ENCODE measurements at regions not wholly inside any gene's neighbourhood (a gene's known extent, or its start where the extent isn't known, plus 50 kb on each side); places are given as distances from the start of the nearest gene placed in this dataset.

- H3K4me1 ChIP-seq (ENCODE audit: insufficient read depth, low read length) = peaks cover 5% of the 10 kb centered on the region; the same call in 1 of the 2 replicates
- no peaks in the 10 kb centered on the region for H3K27me3 ChIP-seq (ENCODE audit: insufficient read depth, low read length)
- no peak overlapping the region for H3K27ac ChIP-seq (ENCODE audit: low read length)
- no peak overlapping the region for H3K4me3 ChIP-seq (ENCODE audit: low read length)
- H3K9me3 ChIP-seq (ENCODE audit: insufficient read depth, low read depth, low read length) = no peaks in the 10 kb centered on the region
- H3K9ac ChIP-seq (ENCODE audit: low read depth, low read length) = no peak overlapping the region
- H3K36me3 ChIP-seq (ENCODE audit: insufficient read depth, low read depth, low read length) = no peaks in the 10 kb centered on the region
Measured at GRCh38 chr10:3689871-3690510, 95.0 kb downstream of the KLF6 start.

DNA sequence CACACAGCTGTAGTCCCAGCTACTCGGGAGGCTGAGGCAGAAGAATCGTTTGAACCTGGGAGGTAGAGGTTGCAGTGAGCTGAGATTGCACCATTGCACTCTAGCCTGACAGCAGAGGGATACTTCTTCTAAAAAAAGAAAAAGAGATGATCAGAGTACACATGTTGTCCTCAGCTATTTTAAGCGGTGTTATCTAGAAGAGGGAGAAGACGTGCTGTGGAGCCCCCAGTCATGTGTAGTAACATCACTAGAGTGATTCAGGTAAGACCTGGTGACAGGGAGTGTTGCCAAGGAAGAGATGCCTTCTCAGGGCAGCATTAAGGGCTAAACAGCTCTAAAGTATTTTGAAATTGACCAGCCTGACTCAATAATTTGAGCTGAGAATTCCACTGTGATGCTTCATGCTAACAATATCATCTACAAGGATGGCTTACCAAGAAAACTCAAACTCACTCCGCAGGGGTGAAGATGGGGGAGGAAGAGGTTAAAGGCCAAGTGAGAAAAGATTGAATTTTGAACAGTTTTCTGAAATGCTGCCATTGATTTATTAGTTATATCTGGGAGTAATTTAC is 97.4 kb downstream of the KLF6 start:
- Histone ChIP-seq H3K4me3 (ENCODE audit: low read length) (no peak overlapping the region), H3K9me3 (ENCODE audit: insufficient read depth, low read depth, low read length) (no peaks in the 10 kb centered on the region), H3K4me1 (ENCODE audit: insufficient read depth, low read length) (no peaks in the 10 kb centered on the region), H3K27me3 (ENCODE audit: insufficient read depth, low read length) (no peaks in the 10 kb centered on the region), H3K27ac (ENCODE audit: low read length) (no peak overlapping the region), H3K36me3 (ENCODE audit: insufficient read depth, low read depth, low read length) (no peaks in the 10 kb centered on the region), H3K9ac (ENCODE audit: low read depth, low read length) (no peak overlapping the region)

- H3K4me3 ChIP-seq (ENCODE audit: low read length) = no peak overlapping the region
- H3K9ac ChIP-seq (ENCODE audit: low read depth, low read length) = no peak overlapping the region
- H3K27ac ChIP-seq (ENCODE audit: low read length) = no peak overlapping the region
- H3K9me3 ChIP-seq (ENCODE audit: insufficient read depth, low read depth, low read length) = no peaks in the 10 kb centered on the region
- H3K27me3 ChIP-seq (ENCODE audit: insufficient read depth, low read length) = no peaks in the 10 kb centered on the region
- no peaks in the 10 kb centered on the region for H3K36me3 ChIP-seq (ENCODE audit: insufficient read depth, low read depth, low read length)
- no peaks in the 10 kb centered on the region for H3K4me1 ChIP-seq (ENCODE audit: insufficient read depth, low read length)
Measured at GRCh38 chr10:3685384-3685783, 99.6 kb downstream of the KLF6 start.

- Histone ChIP-seq H3K9ac (ENCODE audit: low read depth, low read length) (no peak overlapping the region), H3K9me3 (ENCODE audit: insufficient read depth, low read depth, low read length) (no peaks in the 10 kb centered on the region), H3K27me3 (ENCODE audit: insufficient read depth, low read length) (no peaks in the 10 kb centered on the region), H3K4me3 (ENCODE audit: low read length) (no peak overlapping the region), H3K4me1 (ENCODE audit: insufficient read depth, low read length) (no peaks in the 10 kb centered on the region), H3K36me3 (ENCODE audit: insufficient read depth, low read depth, low read length) (no peaks in the 10 kb centered on the region), H3K27ac (ENCODE audit: low read length) (no peak overlapping the region)
Measured at GRCh38 chr10:3684891-3685290, 100.1 kb downstream of the KLF6 start.

- H3K9me3 ChIP-seq (ENCODE audit: insufficient read depth, low read depth, low read length) = no peaks in the 10 kb centered on the region
- H3K4me1 ChIP-seq (ENCODE audit: insufficient read depth, low read length) = no peaks in the 10 kb centered on the region
- H3K4me3 ChIP-seq (ENCODE audit: low read length) = no peak overlapping the region
Measured at GRCh38 chr10:3683560-3683959, 101.4 kb downstream of the KLF6 start.

DNA sequence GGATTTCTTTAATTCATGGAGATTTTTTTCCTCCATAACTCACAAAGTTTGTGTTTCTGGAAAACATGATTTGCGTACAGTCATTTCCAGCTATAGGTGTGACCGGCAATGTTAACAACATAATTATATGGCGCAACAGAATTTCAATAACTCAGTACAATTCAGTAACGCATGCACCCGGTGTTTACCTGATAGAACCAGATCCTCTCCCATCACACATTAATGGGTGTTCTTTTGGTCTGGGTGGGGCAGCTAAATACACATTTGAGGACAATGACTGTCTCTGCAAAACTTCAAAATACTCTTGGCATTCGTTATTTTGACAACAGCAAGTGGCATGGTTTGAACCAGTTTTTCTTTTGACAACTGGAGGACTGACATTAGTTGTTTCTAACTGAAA is 102.3 kb downstream of the KLF6 start:
- Histone ChIP-seq H3K4me3 (ENCODE audit: low read length) (no peak overlapping the region), H3K27ac (ENCODE audit: low read length) (no peak overlapping the region), H3K36me3 (ENCODE audit: insufficient read depth, low read depth, low read length) (no peaks in the 10 kb centered on the region), H3K9ac (ENCODE audit: low read depth, low read length) (no peak overlapping the region), H3K9me3 (ENCODE audit: insufficient read depth, low read depth, low read length) (no peaks in the 10 kb centered on the region), H3K4me1 (ENCODE audit: insufficient read depth, low read length) (no peaks in the 10 kb centered on the region), H3K27me3 (ENCODE audit: insufficient read depth, low read length) (no peaks in the 10 kb centered on the region)

More at GRCh38 chr10:3683560-3683959, 101.4 kb downstream of the KLF6 start:
- Histone ChIP-seq H3K27ac (ENCODE audit: low read length) (no peak overlapping the region), H3K36me3 (ENCODE audit: insufficient read depth, low read depth, low read length) (no peaks in the 10 kb centered on the region), H3K9ac (ENCODE audit: low read depth, low read length) (no peak overlapping the region), H3K27me3 (ENCODE audit: insufficient read depth, low read length) (no peaks in the 10 kb centered on the region)

DNA sequence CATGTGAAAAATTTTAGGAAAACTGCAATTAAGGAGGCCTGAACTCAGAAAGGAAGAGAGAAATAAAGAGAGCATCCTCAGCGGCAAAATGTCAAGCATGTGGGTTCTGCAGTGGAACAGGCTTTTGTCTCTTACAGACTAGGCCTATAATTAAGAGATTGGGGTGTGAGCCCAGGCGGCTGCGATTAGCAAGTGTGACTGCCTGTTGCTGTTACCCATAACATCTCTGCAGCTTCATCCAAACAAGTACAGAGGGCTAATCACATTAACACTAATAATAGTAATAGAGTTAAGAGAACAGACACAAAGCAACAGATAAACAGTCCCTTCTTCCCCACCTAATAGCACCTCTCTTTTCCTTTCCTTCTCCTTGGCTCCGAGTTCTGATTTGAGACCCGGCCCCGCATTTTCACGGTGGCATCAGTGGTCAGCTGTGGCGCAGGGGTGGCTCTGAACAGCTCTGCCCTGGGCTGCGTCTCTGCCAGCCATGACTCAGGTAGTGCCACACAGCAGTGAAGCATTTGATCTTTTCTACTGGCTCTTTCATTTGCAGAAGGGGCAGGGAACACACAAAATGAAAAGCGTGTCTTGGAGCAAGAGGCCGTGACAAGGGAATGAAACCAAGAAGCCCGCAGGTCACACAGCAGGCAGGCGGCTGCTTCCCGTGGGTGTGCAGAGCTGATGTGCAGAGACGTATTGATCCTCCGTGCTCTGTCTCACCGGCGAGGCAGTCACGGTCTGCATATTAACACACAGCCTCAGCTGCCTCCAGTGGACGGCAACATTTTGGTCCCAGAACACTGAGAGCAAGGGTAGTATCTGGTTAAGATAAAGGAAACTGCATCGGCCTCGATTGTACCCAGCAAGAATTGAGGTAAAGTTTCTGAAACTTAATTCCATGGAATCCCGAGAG is 103.1 kb downstream of the KLF6 start:
- no peaks in the 10 kb centered on the region for H3K27me3 ChIP-seq (ENCODE audit: insufficient read depth, low read length)

DNA sequence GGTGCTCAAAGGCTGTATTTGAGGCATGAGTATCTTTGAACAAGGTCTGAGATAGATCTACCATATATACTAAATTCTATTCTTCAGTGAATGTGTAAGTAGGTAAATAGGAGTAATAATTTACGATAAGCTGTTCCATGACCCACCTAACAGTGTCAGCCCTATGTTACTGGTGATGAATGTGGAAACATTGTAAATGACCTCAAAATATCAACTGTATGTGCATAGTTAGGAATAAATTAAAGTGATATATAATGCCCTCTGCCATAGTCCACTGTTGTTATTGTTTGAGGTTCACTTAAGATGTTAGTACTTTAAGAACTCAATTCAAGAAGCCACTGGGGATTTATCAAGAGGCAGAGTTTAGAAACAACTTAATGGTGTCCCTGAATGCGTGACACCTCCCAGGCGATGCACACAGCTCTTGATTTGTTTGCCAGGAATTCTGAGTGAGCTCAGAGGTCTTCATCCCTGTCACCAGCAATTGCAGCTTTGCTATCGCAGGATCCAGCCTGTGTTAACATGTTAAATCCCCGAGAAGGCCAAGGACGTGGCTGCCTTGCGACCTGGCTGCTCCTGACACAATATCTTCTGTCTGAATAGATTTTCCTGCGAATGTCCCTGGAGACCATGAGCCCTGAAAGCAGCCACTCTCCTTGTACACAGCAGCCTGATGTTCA is 104.9 kb downstream of the KLF6 start:
- Histone ChIP-seq H3K4me1 (ENCODE audit: insufficient read depth, low read length) (no peaks in the 10 kb centered on the region), H3K9ac (ENCODE audit: low read depth, low read length) (no peak overlapping the region), H3K36me3 (ENCODE audit: insufficient read depth, low read depth, low read length) (no peaks in the 10 kb centered on the region), H3K4me3 (ENCODE audit: low read length) (no peak overlapping the region), H3K27me3 (ENCODE audit: insufficient read depth, low read length) (no peaks in the 10 kb centered on the region), H3K9me3 (ENCODE audit: insufficient read depth, low read depth, low read length) (no peaks in the 10 kb centered on the region), H3K27ac (ENCODE audit: low read length) (no peak overlapping the region)

More for the DNA sequence above, 103.1 kb downstream of the KLF6 start:
- Histone ChIP-seq H3K27ac (ENCODE audit: low read length) (no peak overlapping the region), H3K9me3 (ENCODE audit: insufficient read depth, low read depth, low read length) (no peaks in the 10 kb centered on the region), H3K4me1 (ENCODE audit: insufficient read depth, low read length) (no peaks in the 10 kb centered on the region), H3K9ac (ENCODE audit: low read depth, low read length) (no peak overlapping the region), H3K36me3 (ENCODE audit: insufficient read depth, low read depth, low read length) (no peaks in the 10 kb centered on the region), H3K4me3 (ENCODE audit: low read length) (no peak overlapping the region)

GRCh38 chr10:3678629-3679227 is 106.3 kb downstream of the KLF6 start:
- Histone ChIP-seq H3K9ac (ENCODE audit: low read depth, low read length) (no peak overlapping the region), H3K36me3 (ENCODE audit: insufficient read depth, low read depth, low read length) (no peaks in the 10 kb centered on the region), H3K9me3 (ENCODE audit: insufficient read depth, low read depth, low read length) (no peaks in the 10 kb centered on the region), H3K27me3 (ENCODE audit: insufficient read depth, low read length) (no peaks in the 10 kb centered on the region), H3K4me3 (ENCODE audit: low read length) (no peak overlapping the region), H3K4me1 (ENCODE audit: insufficient read depth, low read length) (no peaks in the 10 kb centered on the region), H3K27ac (ENCODE audit: low read length) (no peak overlapping the region)

GRCh38 chr10:3676564-3676963 is 108.4 kb downstream of the KLF6 start:
- Histone ChIP-seq H3K27me3 (ENCODE audit: insufficient read depth, low read length) (no peaks in the 10 kb centered on the region), H3K4me1 (ENCODE audit: insufficient read depth, low read length) (no peaks in the 10 kb centered on the region), H3K9me3 (ENCODE audit: insufficient read depth, low read depth, low read length) (no peaks in the 10 kb centered on the region), H3K27ac (ENCODE audit: low read length) (no peak overlapping the region), H3K9ac (ENCODE audit: low read depth, low read length) (no peak overlapping the region), H3K36me3 (ENCODE audit: insufficient read depth, low read depth, low read length) (no peaks in the 10 kb centered on the region), H3K4me3 (ENCODE audit: low read length) (no peak overlapping the region)

DNA sequence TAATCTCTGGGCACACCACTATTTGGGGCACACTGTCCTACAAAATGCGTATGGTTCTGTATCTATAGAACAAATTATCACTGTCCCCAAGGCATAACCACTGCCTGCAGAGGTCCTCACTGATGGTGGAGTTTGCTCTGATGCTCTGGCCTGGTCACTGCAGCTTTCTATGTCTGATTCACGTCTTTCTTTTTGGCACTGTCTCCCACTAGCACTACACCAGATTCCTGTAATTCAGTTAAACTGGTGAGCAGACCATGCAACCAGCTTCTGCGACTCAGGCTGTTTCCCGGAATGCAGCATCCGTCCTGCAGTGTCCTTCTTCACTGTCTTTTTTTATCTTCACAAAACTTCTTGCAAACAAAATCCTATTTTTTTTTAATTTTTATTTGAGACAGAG is 112.8 kb downstream of the KLF6 start:
- peaks cover 10% of the 10 kb centered on the region; the same call in 1 of the 2 replicates for H3K4me1 ChIP-seq (ENCODE audit: insufficient read depth, low read length)
- H3K36me3 ChIP-seq (ENCODE audit: insufficient read depth, low read depth, low read length) = no peaks in the 10 kb centered on the region
- H3K4me3 ChIP-seq (ENCODE audit: low read length) = no peak overlapping the region
- H3K27ac ChIP-seq (ENCODE audit: low read length) = no peak overlapping the region
- H3K9me3 ChIP-seq (ENCODE audit: insufficient read depth, low read depth, low read length) = no peaks in the 10 kb centered on the region
- H3K9ac ChIP-seq (ENCODE audit: low read depth, low read length) = no peak overlapping the region
- no peaks in the 10 kb centered on the region for H3K27me3 ChIP-seq (ENCODE audit: insufficient read depth, low read length)

All from iPS-20b (cell line).